Endothelial cell of umbilical vein (primary cell): ENCODE measurements at regions not wholly inside any gene's neighbourhood (a gene's known extent, or its start where the extent isn't known, plus 50 kb on each side); places are given as distances from the start of the nearest gene placed in this dataset.
A peak's percentile ranks its signal among the peaks of the same experiment; 100 is the strongest.

ENCODE experiments used
- BruUV-seq: library from RNA; stranded (reverse); fragments of 400-500 nt; replicated peaks from 2 replicates; lab custom pipeline; 2021; lab: Mats Ljungman, UMichigan
- CTCF ChIA-PET: fragments of 300-600, 350-600 bp; sonication (Branson Sonifier 250); formaldehyde crosslinking; loops from one replicate; lab custom pipeline; 2021; ENCODE audit warnings: antibody characterized with exemption, inconsistent platforms; lab: Charles Lee
- POLR2A ChIA-PET: fragments of 300-600, 350-600 bp; sonication (Branson Sonifier 250); formaldehyde crosslinking; loops from one replicate; lab custom pipeline; 2021; ENCODE audit warnings: antibody characterized with exemption, inconsistent platforms; lab: Charles Lee
- DNase-seq: peaks from one replicate; pipeline ENCODE4 v3.0.0-alpha.2; 2011; ENCODE audit warnings: low read depth, low spot score
- FAIRE-seq: peaks from 2 replicates; lab custom pipeline; 2011; peaks lifted over from hg19 to GRCh38; lab: Jason Lieb, UNC
- H2AFZ ChIP-seq: 2 replicates; pipeline ENCODE4 v1.6.0; 2012; ENCODE audit warnings: low read depth, low read length, control low read depth, inconsistent platforms
- H3K27ac ChIP-seq: 2 replicates; pipeline ENCODE4 v1.5.1; 2011; ENCODE audit warnings: low read depth, mild to moderate bottlenecking, control low read depth, low read length, moderate library complexity; ENCODE audit not compliant: insufficient read depth
- H3K27me3 ChIP-seq, 2 experiments: 2 replicates each; pipeline versions ENCODE4 v1.6.0 to v1.6.1; 2011; ENCODE audit warnings: low read length in 2 of 2, mixed read lengths in 1 of 2; ENCODE audit not compliant: control insufficient read depth in 2 of 2, insufficient read depth in 2 of 2
- H3K36me3 ChIP-seq, 2 experiments: 2 replicates in 1 of 2; 3 replicates in 1 of 2; pipeline ENCODE4 v1.5.1; 2011; ENCODE audit warnings: low read length in 2 of 2, mild to moderate bottlenecking in 1 of 2, moderate library complexity in 1 of 2; ENCODE audit not compliant: control insufficient read depth in 2 of 2, insufficient read depth in 2 of 2; ENCODE audit errors: extremely low read depth in 1 of 2
- H3K4me1 ChIP-seq: 3 replicates; pipeline ENCODE4 v1.5.1; 2011; ENCODE audit warnings: mild to moderate bottlenecking, low read length; ENCODE audit not compliant: control insufficient read depth, insufficient read depth; ENCODE audit errors: extremely low read depth
- H3K4me2 ChIP-seq: 2 replicates; pipeline ENCODE4 v1.6.1; 2011; ENCODE audit warnings: low read length, control low read depth, mixed read lengths; ENCODE audit not compliant: insufficient read depth
- H3K4me3 ChIP-seq, 3 experiments: fragments of 200-600 bp in 1 of 3; sonication (generic), shearing (Covaris generic) in 1 of 3; replicated peaks in 1 of 3; 2 replicates each; pipeline ENCODE4 v1.5.1; 2011 to 2016; ENCODE audit warnings: control low read depth in 3 of 3, low read length in 3 of 3, mild to moderate bottlenecking in 2 of 3, inconsistent platforms in 1 of 3, low read depth in 1 of 3, moderate library complexity in 1 of 3; ENCODE audit not compliant: insufficient read depth in 1 of 3
- H3K79me2 ChIP-seq: 2 replicates; pipeline ENCODE4 v1.6.0; 2012; ENCODE audit warnings: low read length, inconsistent platforms; ENCODE audit not compliant: control insufficient read depth, insufficient read depth
- H3K9ac ChIP-seq: replicated peaks from 2 replicates; pipeline ENCODE3; 2011; ENCODE audit warnings: low read length, control low read depth; ENCODE audit not compliant: insufficient read depth; ENCODE audit errors: extremely low read depth
- H3K9me1 ChIP-seq: replicated peaks from 3 replicates; pipeline ENCODE4 v1.6.0; 2011; ENCODE audit warnings: mild to moderate bottlenecking, low read length; ENCODE audit not compliant: control insufficient read depth, insufficient read depth; ENCODE audit errors: extremely low read depth
- H3K9me3 ChIP-seq: replicated peaks from 2 replicates; pipeline ENCODE4 v1.5.1; 2012; ENCODE audit warnings: low read length, inconsistent platforms; ENCODE audit not compliant: control insufficient read depth, insufficient read depth
- H4K20me1 ChIP-seq: replicated peaks from 2 replicates; pipeline ENCODE3; 2011; ENCODE audit warnings: mild to moderate bottlenecking, low read length; ENCODE audit not compliant: control insufficient read depth, insufficient read depth; ENCODE audit errors: extremely low read depth
- EZH2 ChIP-seq: IDR thresholded peaks from 2 replicates; pipeline ENCODE4 v1.6.1; 2012; ENCODE audit warnings: borderline replicate concordance, low read depth, mild to moderate bottlenecking, moderate library complexity, low read length, inconsistent platforms; ENCODE audit not compliant: severe bottlenecking
- FOS ChIP-seq: IDR thresholded peaks from 2 replicates; pipeline ENCODE4 v1.6.1; 2011; ENCODE audit warnings: mild to moderate bottlenecking, low read length, moderate library complexity, borderline replicate concordance; ENCODE audit not compliant: insufficient read depth
- GATA2 ChIP-seq: IDR thresholded peaks from 2 replicates; pipeline ENCODE4 v1.7.0; 2011; ENCODE audit warnings: low read depth, mild to moderate bottlenecking, moderate library complexity, mixed read lengths, low read length; ENCODE audit not compliant: insufficient read length, insufficient read depth
- JUN ChIP-seq: IDR thresholded peaks from 2 replicates; pipeline ENCODE4 v1.6.1; 2011; ENCODE audit warnings: borderline replicate concordance, low read depth; ENCODE audit not compliant: insufficient read length, insufficient read depth
- MYC ChIP-seq: IDR thresholded peaks from one replicate; pipeline ENCODE4 v1.6.1; 2011; ENCODE audit warnings: mild to moderate bottlenecking, low read depth, low read length
- POLR2A ChIP-seq: IDR thresholded peaks from 2 replicates; pipeline ENCODE4 v1.6.1; 2012; ENCODE audit warnings: low read depth, mild to moderate bottlenecking, control low read depth, low read length
- POLR2AphosphoS5 ChIP-seq: IDR thresholded peaks from 2 replicates; pipeline ENCODE4 v1.6.1; 2012; ENCODE audit warnings: low read depth, mild to moderate bottlenecking, control low read depth, low read length, moderate library complexity; ENCODE audit not compliant: insufficient read depth
- dilution Hi-C: fragments of 300-500 bp; cut with MboI; formaldehyde crosslinking; loops from one replicate; pipeline ENCODE4 v1.15.0; 2019; ENCODE audit warnings: low sequenced_read_pairs; ENCODE audit not compliant: extremely low pct_ligation_motif_present
- intact Hi-C: fragments of 100-400 bp; cut with micrococcal nuclease; formaldehyde crosslinking; loops from one replicate; pipeline ENCODE4 v1.10.0; 2022
- TF ChIP-seq, protein P1 (sequence below), 2 donors: IDR thresholded peaks; 1 replicate in 1 of 2; 2 replicates in 1 of 2; pipeline ENCODE4 v1.5.1; 2011; ENCODE audit warnings: low read length in 2 of 2, mild to moderate bottlenecking in 2 of 2, moderate library complexity in 2 of 2, control low read depth in 1 of 2, inconsistent platforms in 1 of 2, low read depth in 1 of 2; ENCODE audit not compliant: insufficient read depth in 1 of 2; ENCODE audit errors: extremely low read depth in 1 of 2
- TF ChIP-seq, protein P2 (sequence below): IDR thresholded peaks from 2 replicates; pipeline ENCODE4 v1.6.1; 2011; ENCODE audit not compliant: insufficient read depth, insufficient read length

- POLR2A ChIA-PET, result no interaction called here
- intact Hi-C loops, result loop anchor here (1.0 to 2.0 kb wide), 3 partner anchors 85 to 159 kb away; no protein-coding TSS in a partner anchor
- CTCF ChIA-PET, result interaction anchor here (1.0 to 1.2 kb wide), 2 partner anchors 159 to 193 kb away, joined by 6 to 28 read pairs; no protein-coding TSS in a partner anchor
- H3K9me3 ChIP-seq, result no peaks in the 10 kb centered on the region
- no peak overlapping the region for H3K4me2 ChIP-seq
- no peak overlapping the region for H3K27ac ChIP-seq
- no peak overlapping the region for H2AFZ ChIP-seq
- no peaks in the 10 kb centered on the region for H3K27me3 ChIP-seq
- TF ChIP-seq, protein P1, sequence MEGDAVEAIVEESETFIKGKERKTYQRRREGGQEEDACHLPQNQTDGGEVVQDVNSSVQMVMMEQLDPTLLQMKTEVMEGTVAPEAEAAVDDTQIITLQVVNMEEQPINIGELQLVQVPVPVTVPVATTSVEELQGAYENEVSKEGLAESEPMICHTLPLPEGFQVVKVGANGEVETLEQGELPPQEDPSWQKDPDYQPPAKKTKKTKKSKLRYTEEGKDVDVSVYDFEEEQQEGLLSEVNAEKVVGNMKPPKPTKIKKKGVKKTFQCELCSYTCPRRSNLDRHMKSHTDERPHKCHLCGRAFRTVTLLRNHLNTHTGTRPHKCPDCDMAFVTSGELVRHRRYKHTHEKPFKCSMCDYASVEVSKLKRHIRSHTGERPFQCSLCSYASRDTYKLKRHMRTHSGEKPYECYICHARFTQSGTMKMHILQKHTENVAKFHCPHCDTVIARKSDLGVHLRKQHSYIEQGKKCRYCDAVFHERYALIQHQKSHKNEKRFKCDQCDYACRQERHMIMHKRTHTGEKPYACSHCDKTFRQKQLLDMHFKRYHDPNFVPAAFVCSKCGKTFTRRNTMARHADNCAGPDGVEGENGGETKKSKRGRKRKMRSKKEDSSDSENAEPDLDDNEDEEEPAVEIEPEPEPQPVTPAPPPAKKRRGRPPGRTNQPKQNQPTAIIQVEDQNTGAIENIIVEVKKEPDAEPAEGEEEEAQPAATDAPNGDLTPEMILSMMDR (IDR thresholded peaks at IDR 0.05; ENCODE audit: extremely low read depth in 1 of 2, insufficient read depth in 1 of 2, low read depth in 1 of 2, low read length in 2 of 2), result peak in 1 of 2 donors; percentile 14
- TF ChIP-seq JUN, result no peak
- H3K4me1 ChIP-seq, result no peaks in the 10 kb centered on the region
- H3K79me2 ChIP-seq, result no peaks in the 10 kb centered on the region
- H4K20me1 ChIP-seq, result no peaks in the 10 kb centered on the region
- H3K9me1 ChIP-seq, result no peaks in the 10 kb centered on the region
- FAIRE-seq (peak; percentile 48), DNase-seq (no peak)
- no TSS peak for BruUV-seq
- H3K36me3 ChIP-seq, result no peaks in the 10 kb centered on the region
- dilution Hi-C loops, result no loop called here
- no peak overlapping the region for H3K9ac ChIP-seq
- H3K4me3 ChIP-seq, result no peak overlapping the region
Measured at GRCh38 chr5:91225848-91226686, 157.1 kb downstream of the ARRDC3 start.

DNA sequence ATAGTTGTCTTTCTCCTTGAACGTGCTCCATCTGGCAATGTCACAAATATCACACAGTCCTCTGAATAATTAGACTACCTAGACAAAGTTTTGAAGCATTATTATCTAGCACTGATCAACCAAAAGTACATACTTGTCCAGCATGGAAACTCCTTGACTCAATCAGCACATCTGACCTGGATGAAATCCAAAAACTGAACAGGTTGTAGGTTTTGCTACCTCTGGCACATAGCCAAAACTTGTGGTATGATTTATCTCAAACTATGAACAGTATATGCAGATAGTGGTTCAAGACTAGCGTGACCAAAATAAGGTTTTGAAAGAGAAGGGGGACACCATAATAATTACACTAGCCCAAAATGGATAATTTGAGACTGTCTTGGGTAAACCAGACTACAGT is 158.1 kb downstream of the ARRDC3 start:
- H3K36me3 ChIP-seq, result no peaks in the 10 kb centered on the region
- H4K20me1 ChIP-seq, result no peaks in the 10 kb centered on the region
- intact Hi-C loops, result no loop called here
- DNase-seq (no peak), FAIRE-seq (no peak)
- no peak for TF ChIP-seq FOS
- TF ChIP-seq GATA2, result no peak
- TF ChIP-seq POLR2A, result no peak
- TF ChIP-seq, protein P2, sequence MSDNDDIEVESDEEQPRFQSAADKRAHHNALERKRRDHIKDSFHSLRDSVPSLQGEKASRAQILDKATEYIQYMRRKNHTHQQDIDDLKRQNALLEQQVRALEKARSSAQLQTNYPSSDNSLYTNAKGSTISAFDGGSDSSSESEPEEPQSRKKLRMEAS, result no peak
- no peak for TF ChIP-seq JUN
- no peak for TF ChIP-seq MYC
- TF ChIP-seq, protein P1 (IDR thresholded peaks at IDR 0.05; ENCODE audit: extremely low read depth in 1 of 2, insufficient read depth in 1 of 2, low read depth in 1 of 2, low read length in 2 of 2), result no peak
- TF ChIP-seq POLR2AphosphoS5, result no peak
- TF ChIP-seq EZH2, result no peak
- no peaks in the 10 kb centered on the region for H3K4me1 ChIP-seq
- H3K4me3 ChIP-seq, result no peak overlapping the region
- dilution Hi-C loops, result no loop called here
- no peaks in the 10 kb centered on the region for H3K9me1 ChIP-seq
- no peak overlapping the region for H3K27ac ChIP-seq
- H3K4me2 ChIP-seq, result no peak overlapping the region
- no peaks in the 10 kb centered on the region for H3K9me3 ChIP-seq
- no peaks in the 10 kb centered on the region for H3K27me3 ChIP-seq
- H2AFZ ChIP-seq, result no peak overlapping the region
- CTCF ChIA-PET, result interaction anchor here (7.2 kb wide), 1 partner anchor 160 kb away, joined by 216 read pairs; the partner anchor contains the start of gene ARRDC3
- BruUV-seq, result no TSS peak
- no peak overlapping the region for H3K9ac ChIP-seq
- POLR2A ChIA-PET, result no interaction called here
- no peaks in the 10 kb centered on the region for H3K79me2 ChIP-seq
